IMR-90 (cell line): ENCODE measurements at regions not wholly inside any gene's neighbourhood (a gene's known extent, or its start where the extent isn't known, plus 50 kb on each side); places are given as distances from the start of the nearest gene placed in this dataset.

ENCODE experiments used
- ATAC-seq: fragments of 200-7000 bp; cut with Tn5 transposase; 2 replicates; pipeline ENCODE4 v1.9.1; 2020; ENCODE audit warnings: low read depth, mild to moderate bottlenecking, moderate library complexity
- BruUV-seq: library from RNA; stranded (reverse); fragments of 400-500 nt; replicated peaks from 2 replicates; lab custom pipeline; 2021; lab: Mats Ljungman, UMichigan
- CTCF ChIA-PET: fragments of 300-600 bp; formaldehyde crosslinking; extraction: SDS; loops from one replicate; lab custom pipeline; 2021; ENCODE audit warnings: antibody characterized with exemption; lab: Yijun Ruan, JAX
- POLR2A ChIA-PET: fragments of 300-600 bp; sonication (Branson Sonifier 250); formaldehyde crosslinking; loops from one replicate; lab custom pipeline; 2022; ENCODE audit warnings: antibody characterized with exemption; ENCODE audit not compliant: unreplicated experiment; lab: Charles Lee
- DNase-seq: peaks from one replicate; pipeline ENCODE4 v3.0.0; 2013
- H2AFZ ChIP-seq: replicated peaks from 2 replicates; pipeline ENCODE3; 2013; ENCODE audit warnings: low read length, mild to moderate bottlenecking; ENCODE audit not compliant: poor library complexity
- H2AK5ac ChIP-seq: 2 replicates; pipeline ENCODE4 v1.6.1; 2013; ENCODE audit warnings: low read depth, low read length, inconsistent platforms
- H2AK9ac ChIP-seq: replicated peaks from 2 replicates; pipeline ENCODE3; 2013; ENCODE audit warnings: mild to moderate bottlenecking, low read depth, low read length, moderate library complexity; ENCODE audit not compliant: poor library complexity
- H2BK120ac ChIP-seq: 2 replicates; pipeline ENCODE4 v1.6.1; 2013; ENCODE audit warnings: low read depth, low read length, inconsistent platforms
- H2BK15ac ChIP-seq: 3 replicates; pipeline ENCODE4 v1.6.1; 2013; ENCODE audit warnings: low read depth, low read length, inconsistent platforms
- H2BK20ac ChIP-seq: 2 replicates; pipeline ENCODE4 v1.6.1; 2013; ENCODE audit warnings: low read depth, mild to moderate bottlenecking, inconsistent platforms, low read length, moderate library complexity
- H2BK5ac ChIP-seq: 2 replicates; pipeline ENCODE4 v1.6.1; 2013; ENCODE audit warnings: mild to moderate bottlenecking, low read depth, low read length, inconsistent platforms; ENCODE audit not compliant: poor library complexity, severe bottlenecking
- H3K14ac ChIP-seq: replicated peaks from 2 replicates; pipeline ENCODE4 v1.6.1; 2013; ENCODE audit warnings: low read depth, low read length, inconsistent platforms
- H3K18ac ChIP-seq: 2 replicates; pipeline ENCODE4 v1.6.1; 2013; ENCODE audit warnings: low read depth, low read length, control low read depth
- H3K23ac ChIP-seq: 2 replicates; pipeline ENCODE4 v1.6.1; 2013; ENCODE audit warnings: low read depth, low read length, inconsistent platforms
- H3K27ac ChIP-seq: 2 replicates; pipeline ENCODE4 v1.5.1; 2013; ENCODE audit warnings: mild to moderate bottlenecking, control low read depth, low read length; ENCODE audit not compliant: insufficient read depth
- H3K27me3 ChIP-seq: 2 replicates; pipeline ENCODE4 v1.6.1; 2013; ENCODE audit warnings: low read length; ENCODE audit not compliant: control insufficient read depth, insufficient read depth
- H3K36me3 ChIP-seq: 2 replicates; pipeline ENCODE4 v1.6.1; 2013; ENCODE audit warnings: low read length, mixed read lengths; ENCODE audit not compliant: control insufficient read depth, insufficient read depth
- H3K4ac ChIP-seq: 2 replicates; pipeline ENCODE4 v1.6.1; 2013; ENCODE audit warnings: low read depth, low read length, inconsistent platforms
- H3K4me1 ChIP-seq: 2 replicates; pipeline ENCODE4 v1.6.1; 2013; ENCODE audit warnings: low read length, mixed read lengths; ENCODE audit not compliant: control insufficient read depth, insufficient read depth
- H3K4me2 ChIP-seq: 2 replicates; pipeline ENCODE4 v1.6.1; 2013; ENCODE audit warnings: low read depth, mild to moderate bottlenecking, control low read depth, low read length, moderate library complexity
- H3K4me3 ChIP-seq: 2 replicates; pipeline ENCODE4 v1.5.1; 2013; ENCODE audit warnings: low read depth, mild to moderate bottlenecking, control low read depth, low read length, moderate library complexity; ENCODE audit not compliant: insufficient read depth
- H3K56ac ChIP-seq: 2 replicates; pipeline ENCODE4 v1.6.1; 2013; ENCODE audit warnings: low read length, inconsistent platforms; ENCODE audit not compliant: insufficient read depth; ENCODE audit errors: extremely low read depth
- H3K79me1 ChIP-seq, 2 experiments: 2 replicates each; pipeline ENCODE4 v1.6.1; 2013; ENCODE audit warnings: low read length in 2 of 2, inconsistent platforms in 1 of 2, low read depth in 1 of 2
- H3K9ac ChIP-seq: 2 replicates; pipeline ENCODE4 v1.6.1; 2013; ENCODE audit warnings: low read depth, low read length, control low read depth
- H3K9me1 ChIP-seq: 2 replicates; pipeline ENCODE4 v1.6.1; 2013; ENCODE audit warnings: low read length, inconsistent platforms; ENCODE audit not compliant: insufficient read depth
- H3K9me3 ChIP-seq: 2 replicates; pipeline ENCODE4 v1.6.1; 2013; ENCODE audit warnings: low read length; ENCODE audit not compliant: control insufficient read depth, insufficient read depth
- H4K20me1 ChIP-seq: 2 replicates; pipeline ENCODE4 v1.6.1; 2013; ENCODE audit warnings: low read length, inconsistent platforms; ENCODE audit not compliant: insufficient read depth
- H4K5ac ChIP-seq: 2 replicates; pipeline ENCODE4 v1.6.1; 2013; ENCODE audit warnings: mild to moderate bottlenecking, low read depth, low read length, control low read depth
- H4K8ac ChIP-seq, 2 experiments: 2 replicates each; pipeline ENCODE4 v1.6.1; 2013; ENCODE audit warnings: low read depth in 2 of 2, low read length in 2 of 2, control low read depth in 1 of 2, inconsistent platforms in 1 of 2
- H4K91ac ChIP-seq: 2 replicates; pipeline ENCODE4 v1.6.1; 2013; ENCODE audit warnings: low read depth, low read length, inconsistent platforms; ENCODE audit not compliant: insufficient read depth
- MXI1 ChIP-seq: IDR thresholded peaks from 2 replicates; pipeline ENCODE4 v1.6.1; 2012; ENCODE audit warnings: low read depth, mild to moderate bottlenecking, low read length, moderate library complexity, borderline replicate concordance
- NFE2L2 ChIP-seq: fragments of 150-350 bp; IDR thresholded peaks from 2 replicates; pipeline ENCODE4 v1.6.1; 2016; ENCODE audit warnings: low read depth, mild to moderate bottlenecking, low read length
- SMC3 ChIP-seq: fragments of 150-350 bp; IDR thresholded peaks from 2 replicates; pipeline ENCODE4 v1.6.1; 2016; ENCODE audit warnings: low read depth, mild to moderate bottlenecking, antibody characterized with exemption, low read length, moderate library complexity
- WGBS, 2 experiments: methylation state at CpG; one replicate each; pipeline versions ENCODE4 v1.1.5 to v1.1.7; 2013; ENCODE audit warnings: missing lambda C conversion rate in 2 of 2; ENCODE audit not compliant: insufficient read length in 1 of 2; ENCODE audit errors: extremely low coverage in 2 of 2; 5-methylcytosine and 5-hydroxymethylcytosine counted together
- dilution Hi-C: fragments of 300-500 bp; cut with HindIII; formaldehyde crosslinking; loops from one replicate; pipeline ENCODE4 v1.14.3; 2018; ENCODE audit warnings: low sequenced_read_pairs; ENCODE audit not compliant: unreplicated experiment
- in situ Hi-C: fragments of 300-500 bp; cut with MboI; formaldehyde crosslinking; loops from 3 replicates; pipeline ENCODE4 v1.14.3; 2019; ENCODE audit warnings: low sequenced_read_pairs, inconsistent platforms, mixed read lengths
- intact Hi-C: fragments of 100-400 bp; cut with micrococcal nuclease; formaldehyde crosslinking; loops from 2 replicates; pipeline ENCODE4 v1.10.0; 2022
- TF ChIP-seq, protein P1 (sequence below): conservative IDR thresholded peaks from 2 replicates; pipeline ENCODE4 v1.5.1; 2012; ENCODE audit warnings: mild to moderate bottlenecking, low read depth, low read length, improper control_type of control experiment

DNA sequence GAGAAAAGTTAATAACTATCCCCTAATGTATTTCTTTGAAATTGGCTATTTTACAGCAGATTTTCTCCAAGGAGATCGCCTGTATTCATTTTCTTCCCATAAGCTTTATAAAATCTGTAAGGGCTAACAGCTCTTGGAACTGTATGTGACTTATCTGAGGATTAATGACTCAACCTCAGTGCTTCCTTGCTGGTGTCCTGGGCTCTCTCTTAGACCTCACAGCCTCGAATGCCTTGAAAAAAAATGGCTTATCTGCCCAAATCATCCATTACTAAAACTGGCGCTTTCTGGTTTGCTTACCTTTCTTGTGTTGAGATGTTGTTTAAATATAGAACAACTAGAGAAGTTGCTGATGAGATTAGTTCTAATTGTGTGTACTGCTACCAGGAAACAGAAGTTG lies 713.6 kb downstream of the SLC4A3 start:
- no peak for ATAC-seq

More for the DNA sequence above, 713.6 kb downstream of the SLC4A3 start:
- Histone ChIP-seq H3K9me3 (no peaks in the 10 kb centered on the region), H3K23ac (no peak overlapping the region), H3K9ac (no peak overlapping the region), H4K91ac (no peak overlapping the region), H2BK15ac (no peak overlapping the region), H4K5ac (no peak overlapping the region), H3K4ac (no peak overlapping the region), H2AK5ac (no peak overlapping the region), H3K4me2 (no peak overlapping the region), H3K79me1 (no peaks in the 10 kb centered on the region), H2AK9ac (no peak overlapping the region), H4K8ac (no peak overlapping the region), H2BK120ac (no peak overlapping the region), H3K27me3 (no peaks in the 10 kb centered on the region), H3K9me1 (no peaks in the 10 kb centered on the region), H4K20me1 (no peaks in the 10 kb centered on the region), H3K18ac (no peak overlapping the region), H3K27ac (no peak overlapping the region), H3K14ac (no peak overlapping the region), H3K36me3 (no peaks in the 10 kb centered on the region), H2AFZ (no peak overlapping the region), H3K56ac (no peak overlapping the region), H3K4me3 (no peak overlapping the region), H2BK20ac (no peak overlapping the region), H3K4me1 (no peaks in the 10 kb centered on the region), H2BK5ac (no peak overlapping the region)
- peak; percentile 3 for DNase-seq
- ChIA-PET CTCF (no interaction called here), POLR2A (no interaction called here)
- in situ Hi-C loops = no loop called here
- TF ChIP-seq MXI1 (no peak), SMC3 (no peak), NFE2L2 (no peak)
- TF ChIP-seq, protein P1, sequence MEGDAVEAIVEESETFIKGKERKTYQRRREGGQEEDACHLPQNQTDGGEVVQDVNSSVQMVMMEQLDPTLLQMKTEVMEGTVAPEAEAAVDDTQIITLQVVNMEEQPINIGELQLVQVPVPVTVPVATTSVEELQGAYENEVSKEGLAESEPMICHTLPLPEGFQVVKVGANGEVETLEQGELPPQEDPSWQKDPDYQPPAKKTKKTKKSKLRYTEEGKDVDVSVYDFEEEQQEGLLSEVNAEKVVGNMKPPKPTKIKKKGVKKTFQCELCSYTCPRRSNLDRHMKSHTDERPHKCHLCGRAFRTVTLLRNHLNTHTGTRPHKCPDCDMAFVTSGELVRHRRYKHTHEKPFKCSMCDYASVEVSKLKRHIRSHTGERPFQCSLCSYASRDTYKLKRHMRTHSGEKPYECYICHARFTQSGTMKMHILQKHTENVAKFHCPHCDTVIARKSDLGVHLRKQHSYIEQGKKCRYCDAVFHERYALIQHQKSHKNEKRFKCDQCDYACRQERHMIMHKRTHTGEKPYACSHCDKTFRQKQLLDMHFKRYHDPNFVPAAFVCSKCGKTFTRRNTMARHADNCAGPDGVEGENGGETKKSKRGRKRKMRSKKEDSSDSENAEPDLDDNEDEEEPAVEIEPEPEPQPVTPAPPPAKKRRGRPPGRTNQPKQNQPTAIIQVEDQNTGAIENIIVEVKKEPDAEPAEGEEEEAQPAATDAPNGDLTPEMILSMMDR = no peak
- no CpG with 5 or more reads among the region's 3 CpGs for WGBS, 2 experiments
- dilution Hi-C loops = no loop called here
- intact Hi-C loops = no loop called here
- BruUV-seq = no TSS peak
